Mammary epithelial cell (primary cell): ENCODE measurements at regions not wholly inside any gene's neighbourhood (a gene's known extent, or its start where the extent isn't known, plus 50 kb on each side); places are given as distances from the start of the nearest gene placed in this dataset.

ENCODE experiments used
- EZH2 ChIP-seq: IDR thresholded peaks from 2 replicates; pipeline ENCODE4 v1.6.1; 2012; ENCODE audit warnings: low read length, inconsistent platforms, borderline replicate concordance
- TF ChIP-seq, protein P1 (sequence below), 2 donors: IDR thresholded peaks in 1 of 2; conservative IDR thresholded peaks in 1 of 2; 2 replicates each; pipeline ENCODE4 v1.5.1; 2011 to 2012; ENCODE audit warnings: inconsistent platforms in 2 of 2, low read length in 2 of 2, mild to moderate bottlenecking in 2 of 2, control low read depth in 1 of 2, low read depth in 1 of 2; ENCODE audit not compliant: insufficient read depth in 1 of 2; ENCODE audit errors: extremely low read depth in 1 of 2

DNA sequence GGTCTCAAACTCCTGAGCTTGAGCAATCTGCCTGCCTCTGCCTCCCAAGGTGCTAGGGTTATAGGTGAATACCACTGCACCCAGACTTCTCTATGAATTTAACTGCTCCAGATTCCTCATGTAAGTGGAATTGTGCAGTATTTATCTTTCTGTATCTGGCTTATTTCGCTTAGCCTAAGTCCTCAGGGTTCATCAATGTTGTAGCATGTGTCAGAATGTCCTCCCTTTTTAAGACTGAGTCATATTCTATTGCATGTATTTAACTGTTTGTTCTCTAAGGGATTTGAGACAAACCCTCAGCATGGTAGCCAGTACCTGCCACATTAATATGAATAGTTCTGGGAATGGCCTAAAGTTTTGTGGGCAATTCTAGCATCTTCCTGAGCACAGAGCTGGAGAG is 53.9 kb upstream of the TUT7 start:
- TF ChIP-seq, protein P1, sequence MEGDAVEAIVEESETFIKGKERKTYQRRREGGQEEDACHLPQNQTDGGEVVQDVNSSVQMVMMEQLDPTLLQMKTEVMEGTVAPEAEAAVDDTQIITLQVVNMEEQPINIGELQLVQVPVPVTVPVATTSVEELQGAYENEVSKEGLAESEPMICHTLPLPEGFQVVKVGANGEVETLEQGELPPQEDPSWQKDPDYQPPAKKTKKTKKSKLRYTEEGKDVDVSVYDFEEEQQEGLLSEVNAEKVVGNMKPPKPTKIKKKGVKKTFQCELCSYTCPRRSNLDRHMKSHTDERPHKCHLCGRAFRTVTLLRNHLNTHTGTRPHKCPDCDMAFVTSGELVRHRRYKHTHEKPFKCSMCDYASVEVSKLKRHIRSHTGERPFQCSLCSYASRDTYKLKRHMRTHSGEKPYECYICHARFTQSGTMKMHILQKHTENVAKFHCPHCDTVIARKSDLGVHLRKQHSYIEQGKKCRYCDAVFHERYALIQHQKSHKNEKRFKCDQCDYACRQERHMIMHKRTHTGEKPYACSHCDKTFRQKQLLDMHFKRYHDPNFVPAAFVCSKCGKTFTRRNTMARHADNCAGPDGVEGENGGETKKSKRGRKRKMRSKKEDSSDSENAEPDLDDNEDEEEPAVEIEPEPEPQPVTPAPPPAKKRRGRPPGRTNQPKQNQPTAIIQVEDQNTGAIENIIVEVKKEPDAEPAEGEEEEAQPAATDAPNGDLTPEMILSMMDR (conservative IDR thresholded peaks at IDR 0.05 in 1 of 2, IDR thresholded peaks at IDR 0.05 in 1 of 2; ENCODE audit: extremely low read depth in 1 of 2, insufficient read depth in 1 of 2, low read depth in 1 of 2, low read length in 2 of 2) = no peak
- no peak for TF ChIP-seq EZH2
